Brain microvascular endothelial cell (primary cell): ENCODE measurements at regions not wholly inside any gene's neighbourhood (a gene's known extent, or its start where the extent isn't known, plus 50 kb on each side); places are given as distances from the start of the nearest gene placed in this dataset.

Experiments
- DNase-seq: peaks from one replicate; pipeline ENCODE4 v3.0.0-alpha.2; 2020
- H3K27ac ChIP-seq: fragments of 250-450 bp; sonication (Bioruptor Pico); 2 replicates; pipeline ENCODE4 v1.5.1; 2020; ENCODE audit warnings: mild to moderate bottlenecking, moderate library complexity
- H3K27me3 ChIP-seq: fragments of 250-450 bp; sonication (Bioruptor Pico); replicated peaks from 2 replicates; pipeline ENCODE4 v1.5.1; 2020; ENCODE audit warnings: mild to moderate bottlenecking
- H3K36me3 ChIP-seq: fragments of 250-450 bp; sonication (Bioruptor Pico); replicated peaks from 2 replicates; pipeline ENCODE4 v1.5.1; 2020; ENCODE audit warnings: mild to moderate bottlenecking
- H3K4me3 ChIP-seq: 2 replicates; pipeline ENCODE4 v1.5.1; 2011; ENCODE audit warnings: low read depth, mild to moderate bottlenecking, control low read depth, low read length, moderate library complexity
- in situ Hi-C: cut with HindIII; loops from 2 replicates; pipeline ENCODE4 v1.10.0; 2017; ENCODE audit warnings: low sequenced_read_pairs, low pct_ligation_motif_present
- TF ChIP-seq, protein P1 (sequence below): IDR thresholded peaks from 2 replicates; pipeline ENCODE4 v1.5.1; 2011; ENCODE audit warnings: low read depth, mild to moderate bottlenecking, moderate library complexity, low read length, control low read depth, inconsistent platforms; ENCODE audit errors: missing control alignments

DNA sequence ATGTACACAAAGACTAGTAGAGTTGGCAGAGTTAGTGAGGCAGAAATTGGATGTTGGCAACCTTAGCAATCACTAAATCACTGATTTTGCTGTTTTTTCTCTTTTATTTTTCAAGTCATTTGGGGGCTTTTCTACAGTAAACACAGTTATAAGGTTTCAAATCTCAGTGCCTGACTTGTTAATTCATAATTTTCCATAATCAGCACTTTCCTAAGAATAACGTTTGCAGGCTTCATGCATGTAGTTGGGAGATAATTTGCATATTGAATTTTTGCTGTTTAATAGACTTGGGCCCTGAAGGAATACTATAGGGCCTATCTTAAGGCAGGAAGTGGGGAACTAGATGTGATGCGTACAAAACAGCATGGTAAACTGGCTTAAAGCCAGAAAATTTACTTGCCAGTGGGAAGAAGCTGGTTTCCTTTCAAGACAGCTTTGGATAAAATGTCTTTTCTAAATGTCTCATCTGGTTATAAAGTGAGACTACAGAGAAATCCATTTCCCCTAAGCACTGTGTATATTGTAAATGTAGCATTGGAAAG lies 127.2 kb upstream of the SMIM21 start:
- in situ Hi-C loops: no loop called here
- DNase-seq: no peak
- Histone ChIP-seq H3K27me3 (no peaks in the 10 kb centered on the region), H3K36me3 (no peaks in the 10 kb centered on the region), H3K27ac (no peak overlapping the region), H3K4me3 (no peak overlapping the region)
- TF ChIP-seq, protein P1, sequence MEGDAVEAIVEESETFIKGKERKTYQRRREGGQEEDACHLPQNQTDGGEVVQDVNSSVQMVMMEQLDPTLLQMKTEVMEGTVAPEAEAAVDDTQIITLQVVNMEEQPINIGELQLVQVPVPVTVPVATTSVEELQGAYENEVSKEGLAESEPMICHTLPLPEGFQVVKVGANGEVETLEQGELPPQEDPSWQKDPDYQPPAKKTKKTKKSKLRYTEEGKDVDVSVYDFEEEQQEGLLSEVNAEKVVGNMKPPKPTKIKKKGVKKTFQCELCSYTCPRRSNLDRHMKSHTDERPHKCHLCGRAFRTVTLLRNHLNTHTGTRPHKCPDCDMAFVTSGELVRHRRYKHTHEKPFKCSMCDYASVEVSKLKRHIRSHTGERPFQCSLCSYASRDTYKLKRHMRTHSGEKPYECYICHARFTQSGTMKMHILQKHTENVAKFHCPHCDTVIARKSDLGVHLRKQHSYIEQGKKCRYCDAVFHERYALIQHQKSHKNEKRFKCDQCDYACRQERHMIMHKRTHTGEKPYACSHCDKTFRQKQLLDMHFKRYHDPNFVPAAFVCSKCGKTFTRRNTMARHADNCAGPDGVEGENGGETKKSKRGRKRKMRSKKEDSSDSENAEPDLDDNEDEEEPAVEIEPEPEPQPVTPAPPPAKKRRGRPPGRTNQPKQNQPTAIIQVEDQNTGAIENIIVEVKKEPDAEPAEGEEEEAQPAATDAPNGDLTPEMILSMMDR: no peak

DNA sequence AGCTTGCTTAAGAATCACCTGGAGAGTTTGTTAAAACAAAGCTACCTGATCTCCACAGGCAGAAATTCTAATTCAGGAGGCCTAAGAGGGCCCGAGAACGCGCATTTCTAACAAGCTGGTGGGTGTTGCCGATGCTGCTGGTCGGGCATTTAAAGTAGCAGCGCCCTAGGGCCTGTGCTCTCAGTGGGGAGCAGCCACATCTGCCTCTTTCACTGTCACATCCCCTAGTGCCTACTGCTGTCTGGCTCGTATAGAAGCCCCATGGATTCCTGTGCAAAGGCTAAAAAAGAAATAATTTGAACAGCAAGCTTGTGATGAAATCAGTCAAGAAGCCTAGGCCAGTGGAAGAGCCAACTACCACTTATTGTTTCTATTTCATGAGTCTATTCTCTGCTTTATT lies 126.7 kb upstream of the SMIM21 start:
- no peak for DNase-seq
- Histone ChIP-seq H3K4me3 (no peak overlapping the region), H3K27me3 (no peaks in the 10 kb centered on the region), H3K27ac (no peak overlapping the region), H3K36me3 (no peaks in the 10 kb centered on the region)
- TF ChIP-seq, protein P1: no peak
- in situ Hi-C loops: no loop called here

DNA sequence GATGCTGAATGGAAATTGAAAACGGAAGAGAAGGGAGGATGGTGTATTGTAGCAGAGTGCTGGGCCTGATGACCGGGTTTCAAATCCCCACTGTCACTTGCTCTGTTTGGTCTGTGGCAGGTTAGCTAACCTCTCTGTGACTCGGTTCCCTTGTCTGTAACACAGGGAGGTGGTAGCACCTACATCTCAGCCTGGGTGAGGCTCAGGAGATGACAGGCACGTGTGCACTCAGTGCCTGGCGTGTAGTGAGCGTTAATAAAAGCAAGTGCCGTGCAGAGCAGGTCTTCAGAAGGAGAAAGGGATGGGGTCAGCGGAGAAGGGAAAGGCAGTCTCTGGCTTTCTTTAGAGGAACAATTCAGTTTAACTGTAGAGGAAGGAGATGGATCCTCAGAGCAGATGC lies 125.5 kb upstream of the SMIM21 start:
- no peak for DNase-seq
- no peaks in the 10 kb centered on the region for H3K36me3 ChIP-seq
- TF ChIP-seq, protein P1: no peak
- no peak overlapping the region for H3K27ac ChIP-seq
- in situ Hi-C loops: no loop called here
- H3K27me3 ChIP-seq: no peaks in the 10 kb centered on the region
- H3K4me3 ChIP-seq: no peak overlapping the region

DNA sequence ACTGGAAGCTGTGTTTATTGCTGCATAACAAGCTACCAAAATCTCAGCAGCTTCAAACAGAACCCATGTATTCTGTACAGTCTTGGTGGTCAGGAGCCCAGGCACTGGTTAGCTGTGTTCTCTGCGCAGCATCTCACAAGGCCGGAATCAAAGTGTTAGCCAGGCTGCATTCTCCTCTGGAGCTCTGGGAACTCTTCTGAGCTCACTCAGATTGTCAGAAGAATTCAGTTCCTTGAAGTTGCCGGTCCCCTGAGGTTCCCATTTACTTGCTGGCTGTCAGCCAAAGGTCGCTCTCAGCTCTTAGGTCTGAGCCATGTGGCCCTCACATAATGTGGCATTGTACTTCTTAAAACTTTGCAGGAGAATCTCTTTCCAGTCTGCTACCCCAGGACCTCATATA lies 123.6 kb upstream of the SMIM21 start:
- TF ChIP-seq, protein P1: no peak
- H3K4me3 ChIP-seq: no peak overlapping the region
- H3K27me3 ChIP-seq: no peaks in the 10 kb centered on the region
- H3K36me3 ChIP-seq: no peaks in the 10 kb centered on the region
- no peak overlapping the region for H3K27ac ChIP-seq
- in situ Hi-C loops: no loop called here
- DNase-seq: no peak

DNA sequence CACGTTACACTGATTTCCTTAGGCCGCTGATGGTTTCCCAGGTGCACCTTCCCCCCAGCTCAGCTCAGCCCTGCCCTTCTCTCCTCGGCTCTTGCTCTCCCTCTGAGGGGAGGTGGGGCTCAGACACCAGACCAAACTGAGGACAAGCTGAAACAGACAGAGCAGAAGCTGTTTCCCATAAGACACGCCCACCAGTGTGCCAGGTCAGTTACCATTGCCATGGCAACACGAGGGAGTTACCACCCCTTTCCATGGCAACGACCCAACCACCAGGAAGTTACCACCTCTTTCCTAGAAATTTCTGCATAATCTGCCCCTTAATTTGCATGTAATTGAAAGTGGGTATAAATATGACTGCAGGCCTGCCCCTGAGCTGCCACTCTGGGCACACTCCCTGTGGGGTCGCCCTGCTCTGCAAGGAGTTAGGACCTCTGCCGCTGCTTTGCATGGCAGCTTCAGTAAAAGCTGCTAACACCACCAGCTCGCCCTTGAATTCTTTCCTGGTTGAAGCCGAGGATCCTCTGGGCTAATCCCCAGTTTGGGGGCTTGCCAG lies 120.9 kb upstream of the SMIM21 start:
- no peak for DNase-seq
- TF ChIP-seq, protein P1: no peak
- no peak overlapping the region for H3K27ac ChIP-seq
- no peak overlapping the region for H3K4me3 ChIP-seq
- no peaks in the 10 kb centered on the region for H3K27me3 ChIP-seq
- in situ Hi-C loops: no loop called here
- H3K36me3 ChIP-seq: no peaks in the 10 kb centered on the region

DNA sequence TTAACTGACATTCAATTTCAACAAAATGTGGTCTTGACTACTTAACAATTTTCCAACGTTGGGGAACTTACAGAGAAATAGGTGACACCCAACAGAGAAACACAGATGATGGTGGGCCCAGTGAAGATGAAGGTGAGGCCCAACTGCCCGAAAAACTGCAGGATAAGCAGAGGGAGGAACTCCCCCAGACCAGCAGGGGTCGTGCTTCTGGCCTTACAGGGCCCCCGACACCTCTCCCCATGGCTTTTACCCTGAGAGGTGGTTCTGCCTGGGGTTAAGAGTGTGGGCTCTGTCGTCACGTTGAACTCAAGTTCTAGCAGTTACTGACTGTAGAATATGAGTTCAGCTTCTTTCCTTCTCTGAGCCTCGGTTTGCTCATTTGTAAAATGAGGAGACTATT lies 119.5 kb upstream of the SMIM21 start:
- TF ChIP-seq, protein P1: no peak
- Histone ChIP-seq H3K36me3 (no peaks in the 10 kb centered on the region), H3K4me3 (no peak overlapping the region), H3K27me3 (no peaks in the 10 kb centered on the region), H3K27ac (no peak overlapping the region)
- DNase-seq: no peak
- in situ Hi-C loops: no loop called here
